ENCODE measurements at regions not wholly inside any gene's neighbourhood (a gene's known extent, or its start where the extent isn't known, plus 50 kb on each side); places are given as distances from the start of the nearest gene placed in this dataset.

DNA sequence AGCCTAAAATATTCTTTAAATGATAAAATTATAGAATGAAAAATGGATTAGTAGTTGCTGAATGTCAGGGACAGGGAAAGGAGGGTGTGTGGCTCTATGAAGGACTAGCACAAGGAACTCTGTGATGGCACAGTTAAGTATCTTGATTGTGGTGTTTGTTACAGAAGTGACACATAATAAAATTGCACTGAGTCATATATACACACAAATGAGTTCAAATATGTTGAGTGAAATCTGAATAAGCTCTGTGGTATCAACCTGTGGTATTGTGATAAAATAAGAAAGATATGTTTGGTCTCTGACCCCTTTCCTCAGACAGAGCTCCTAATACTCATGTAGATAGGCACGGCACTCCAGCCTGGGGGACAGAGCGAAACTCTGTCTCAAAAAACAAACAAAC lies 181.5 kb upstream of the TRIM24 start:
- CTCF ChIA-PET: no interaction called here

More for the DNA sequence above, 181.5 kb upstream of the TRIM24 start:
- Histone ChIP-seq H3K79me2 (ENCODE audit: insufficient read depth, low read length) (no peaks in the 10 kb centered on the region), H3K9me3 (ENCODE audit: control insufficient read depth in 1 of 2, insufficient read depth in 1 of 2, low read depth in 1 of 2, low read length in 2 of 2) (no peaks in the 10 kb centered on the region), H3K36me3 (ENCODE audit: control insufficient read depth in 1 of 2, insufficient read depth in 2 of 2, low read length in 2 of 2) (no peaks in the 10 kb centered on the region), H2AFZ (ENCODE audit: low read depth, low read length, poor library complexity, severe bottlenecking) (no peak overlapping the region), H3K9me2 (ENCODE audit: insufficient read depth) (no peaks in the 10 kb centered on the region), H3K9ac (ENCODE audit: low read length) (no peak overlapping the region), H3K4me3 (replicated peaks in 1 of 2; ENCODE audit: low read depth in 1 of 2, low read length in 2 of 2) (no peak overlapping the region), H4K20me1 (ENCODE audit: insufficient read depth) (no peaks in the 10 kb centered on the region), H3K4me1 (ENCODE audit: control insufficient read depth in 1 of 2, insufficient read depth in 2 of 2, low read length in 2 of 2) (no peaks in the 10 kb centered on the region), H3K4me2 (ENCODE audit: low read length) (no peak overlapping the region), H3K27ac (ENCODE audit: low read depth, low read length) (no peak overlapping the region), H3K27me3 (ENCODE audit: insufficient read depth, low read length) (no peaks in the 10 kb centered on the region)
- no peak for DNase-seq (ENCODE audit: low read depth, low spot score)
- no TSS peak for BruUV-seq (replicated peaks)
- no peak for ATAC-seq
- TF ChIP-seq SIN3A (IDR thresholded peaks at IDR 0.05; ENCODE audit: low read depth) (no peak), EZH2 (IDR thresholded peaks at IDR 0.05) (no peak), CEBPB (IDR thresholded peaks at IDR 0.05; ENCODE audit: low read depth) (no peak), YY1 (IDR thresholded peaks at IDR 0.05; ENCODE audit: extremely low read depth, insufficient replicate concordance, low read depth, low read length) (no peak), SP1 (IDR thresholded peaks at IDR 0.05; ENCODE audit: low read depth) (no peak), FOSL1 (IDR thresholded peaks at IDR 0.05; ENCODE audit: low read depth) (no peak), TCF7L2 (IDR thresholded peaks at IDR 0.05; ENCODE audit: borderline replicate concordance, extremely low read depth, insufficient read depth, insufficient read length) (no peak)
- TF ChIP-seq, protein P1, sequence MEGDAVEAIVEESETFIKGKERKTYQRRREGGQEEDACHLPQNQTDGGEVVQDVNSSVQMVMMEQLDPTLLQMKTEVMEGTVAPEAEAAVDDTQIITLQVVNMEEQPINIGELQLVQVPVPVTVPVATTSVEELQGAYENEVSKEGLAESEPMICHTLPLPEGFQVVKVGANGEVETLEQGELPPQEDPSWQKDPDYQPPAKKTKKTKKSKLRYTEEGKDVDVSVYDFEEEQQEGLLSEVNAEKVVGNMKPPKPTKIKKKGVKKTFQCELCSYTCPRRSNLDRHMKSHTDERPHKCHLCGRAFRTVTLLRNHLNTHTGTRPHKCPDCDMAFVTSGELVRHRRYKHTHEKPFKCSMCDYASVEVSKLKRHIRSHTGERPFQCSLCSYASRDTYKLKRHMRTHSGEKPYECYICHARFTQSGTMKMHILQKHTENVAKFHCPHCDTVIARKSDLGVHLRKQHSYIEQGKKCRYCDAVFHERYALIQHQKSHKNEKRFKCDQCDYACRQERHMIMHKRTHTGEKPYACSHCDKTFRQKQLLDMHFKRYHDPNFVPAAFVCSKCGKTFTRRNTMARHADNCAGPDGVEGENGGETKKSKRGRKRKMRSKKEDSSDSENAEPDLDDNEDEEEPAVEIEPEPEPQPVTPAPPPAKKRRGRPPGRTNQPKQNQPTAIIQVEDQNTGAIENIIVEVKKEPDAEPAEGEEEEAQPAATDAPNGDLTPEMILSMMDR (IDR thresholded peaks at IDR 0.05 in 2 of 3, conservative IDR thresholded peaks at IDR 0.05 in 1 of 3; ENCODE audit: borderline replicate concordance in 1 of 3, insufficient read depth in 1 of 3, low read depth in 2 of 3, low read length in 2 of 3): no peak
- TF ChIP-seq, protein P2, sequence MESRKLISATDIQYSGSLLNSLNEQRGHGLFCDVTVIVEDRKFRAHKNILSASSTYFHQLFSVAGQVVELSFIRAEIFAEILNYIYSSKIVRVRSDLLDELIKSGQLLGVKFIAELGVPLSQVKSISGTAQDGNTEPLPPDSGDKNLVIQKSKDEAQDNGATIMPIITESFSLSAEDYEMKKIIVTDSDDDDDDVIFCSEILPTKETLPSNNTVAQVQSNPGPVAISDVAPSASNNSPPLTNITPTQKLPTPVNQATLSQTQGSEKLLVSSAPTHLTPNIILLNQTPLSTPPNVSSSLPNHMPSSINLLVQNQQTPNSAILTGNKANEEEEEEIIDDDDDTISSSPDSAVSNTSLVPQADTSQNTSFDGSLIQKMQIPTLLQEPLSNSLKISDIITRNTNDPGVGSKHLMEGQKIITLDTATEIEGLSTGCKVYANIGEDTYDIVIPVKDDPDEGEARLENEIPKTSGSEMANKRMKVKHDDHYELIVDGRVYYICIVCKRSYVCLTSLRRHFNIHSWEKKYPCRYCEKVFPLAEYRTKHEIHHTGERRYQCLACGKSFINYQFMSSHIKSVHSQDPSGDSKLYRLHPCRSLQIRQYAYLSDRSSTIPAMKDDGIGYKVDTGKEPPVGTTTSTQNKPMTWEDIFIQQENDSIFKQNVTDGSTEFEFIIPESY (IDR thresholded peaks at IDR 0.05; ENCODE audit: extremely low read depth, insufficient replicate concordance, low read length): no peak
- TF ChIP-seq, protein P3, sequence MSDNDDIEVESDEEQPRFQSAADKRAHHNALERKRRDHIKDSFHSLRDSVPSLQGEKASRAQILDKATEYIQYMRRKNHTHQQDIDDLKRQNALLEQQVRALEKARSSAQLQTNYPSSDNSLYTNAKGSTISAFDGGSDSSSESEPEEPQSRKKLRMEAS (IDR thresholded peaks at IDR 0.05): no peak
- intact Hi-C loops (cut with micrococcal nuclease): no loop called here
- ChIA-PET RAD21 (ENCODE audit: low non-redundant PET in 1 of 2, low total read pairs in 2 of 2, uncharacterized antibody in 2 of 2, unreplicated experiment in 2 of 2) (no interaction called here), POLR2A (no interaction called here)

Measured in HCT116 (cell line).